ENCODE measurements at regions not wholly inside any gene's neighbourhood (a gene's known extent, or its start where the extent isn't known, plus 50 kb on each side); places are given as distances from the start of the nearest gene placed in this dataset.

GRCh38 chr7:156217803-156218202 is 405.5 kb upstream of the SHH start:
- DNase-seq, result no peak

GRCh38 chr7:156209087-156209486 is 396.8 kb upstream of the SHH start:
- no peak for DNase-seq

- no peak for DNase-seq
These were observed 395.0 kb upstream of the SHH start for GRCh38 chr7:156207306-156207705.

- no peak for DNase-seq
These were observed 393.9 kb upstream of the SHH start for GRCh38 chr7:156206174-156206573.

- DNase-seq, result no peak
These were observed 392.6 kb upstream of the SHH start for GRCh38 chr7:156204820-156205219.

GRCh38 chr7:156203923-156204322 is 391.7 kb upstream of the SHH start:
- no peak for DNase-seq

- no peak for DNase-seq
These were observed 386.0 kb upstream of the SHH start for GRCh38 chr7:156198277-156198676.

GRCh38 chr7:156196649-156197048 is 384.4 kb upstream of the SHH start:
- DNase-seq, result no peak

GRCh38 chr7:156195276-156195675 is 383.0 kb upstream of the SHH start:
- no peak for DNase-seq

GRCh38 chr7:156194813-156195212 is 382.6 kb upstream of the SHH start:
- no peak for DNase-seq

- no peak for DNase-seq
These were observed 380.7 kb upstream of the SHH start for GRCh38 chr7:156192921-156193320.

GRCh38 chr7:156191090-156191489 is 378.8 kb upstream of the SHH start:
- no peak for DNase-seq

GRCh38 chr7:156185076-156185475 is 372.8 kb upstream of the SHH start:
- no peak for DNase-seq

GRCh38 chr7:156184164-156184563 is 371.9 kb upstream of the SHH start:
- no peak for DNase-seq

GRCh38 chr7:156180451-156181229 is 368.4 kb upstream of the SHH start:
- no peak for DNase-seq

GRCh38 chr7:156179872-156180390 is 367.7 kb upstream of the SHH start:
- no peak for DNase-seq

GRCh38 chr7:156178857-156179256 is 366.6 kb upstream of the SHH start:
- no peak for DNase-seq

GRCh38 chr7:156178214-156178613 is 366.0 kb upstream of the SHH start:
- no peak for DNase-seq

GRCh38 chr7:156177422-156178055 is 365.3 kb upstream of the SHH start:
- no peak for DNase-seq

GRCh38 chr7:156176039-156176438 is 363.8 kb upstream of the SHH start:
- no peak for DNase-seq

- DNase-seq, result no peak
These were observed 362.7 kb upstream of the SHH start for GRCh38 chr7:156175003-156175402.

- no peak for DNase-seq
These were observed 362.2 kb upstream of the SHH start for GRCh38 chr7:156174428-156174827.

GRCh38 chr7:156173748-156174353 is 361.6 kb upstream of the SHH start:
- no peak for DNase-seq

GRCh38 chr7:156173346-156173745 is 361.1 kb upstream of the SHH start:
- DNase-seq, result no peak

Measured in activated CD4-positive, alpha-beta T cell treated with anti-CD3 and anti-CD28 coated beads, Interleukin-2, amount 50 U/mL, for 16 hours (primary cell).